Eye (tissue), 1 donor: ENCODE measurements at regions not wholly inside any gene's neighbourhood (a gene's known extent, or its start where the extent isn't known, plus 50 kb on each side); places are given as distances from the start of the nearest gene placed in this dataset.
"Not testable (repeated sequence)": the region's sequence is repeated elsewhere in the genome, so short reads cannot be mapped to it uniquely, and the experiment has no call there.

ENCODE experiments used
- DNase-seq: peaks from one replicate; pipeline ENCODE4 v3.0.0-alpha.2; 2015

DNA sequence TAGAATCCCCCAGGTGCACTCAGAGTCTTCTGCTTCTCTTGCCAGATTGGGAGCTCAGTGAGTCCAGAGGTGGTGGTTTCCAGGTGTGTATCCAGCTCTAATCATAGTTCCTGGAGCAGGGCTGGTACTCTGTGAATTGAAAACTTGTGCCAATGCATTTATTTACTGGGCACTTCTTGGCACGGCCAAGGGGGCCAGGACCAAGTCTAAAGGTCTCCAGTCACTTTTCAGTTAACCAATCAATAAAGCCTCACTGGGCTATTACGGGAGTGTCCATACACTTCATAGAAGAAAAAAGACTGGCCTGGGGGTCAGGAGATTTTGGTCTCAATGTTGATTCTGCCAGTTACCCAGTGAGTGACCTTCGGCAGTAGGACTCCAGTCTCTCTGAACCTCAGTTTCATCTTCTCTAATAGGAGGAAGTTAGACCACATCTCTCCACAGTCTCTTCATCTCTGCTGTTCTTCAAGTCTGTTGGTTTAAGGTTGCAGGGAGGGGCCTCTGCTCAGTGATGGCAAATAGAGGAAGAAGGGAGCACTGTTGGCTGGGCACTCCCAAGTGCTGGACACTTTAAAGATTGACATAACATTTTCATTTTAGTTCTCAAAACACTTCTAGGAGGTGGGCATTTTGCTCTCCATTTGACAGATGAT is 188.5 kb upstream of the E2F8 start:
- no peak for DNase-seq

DNA sequence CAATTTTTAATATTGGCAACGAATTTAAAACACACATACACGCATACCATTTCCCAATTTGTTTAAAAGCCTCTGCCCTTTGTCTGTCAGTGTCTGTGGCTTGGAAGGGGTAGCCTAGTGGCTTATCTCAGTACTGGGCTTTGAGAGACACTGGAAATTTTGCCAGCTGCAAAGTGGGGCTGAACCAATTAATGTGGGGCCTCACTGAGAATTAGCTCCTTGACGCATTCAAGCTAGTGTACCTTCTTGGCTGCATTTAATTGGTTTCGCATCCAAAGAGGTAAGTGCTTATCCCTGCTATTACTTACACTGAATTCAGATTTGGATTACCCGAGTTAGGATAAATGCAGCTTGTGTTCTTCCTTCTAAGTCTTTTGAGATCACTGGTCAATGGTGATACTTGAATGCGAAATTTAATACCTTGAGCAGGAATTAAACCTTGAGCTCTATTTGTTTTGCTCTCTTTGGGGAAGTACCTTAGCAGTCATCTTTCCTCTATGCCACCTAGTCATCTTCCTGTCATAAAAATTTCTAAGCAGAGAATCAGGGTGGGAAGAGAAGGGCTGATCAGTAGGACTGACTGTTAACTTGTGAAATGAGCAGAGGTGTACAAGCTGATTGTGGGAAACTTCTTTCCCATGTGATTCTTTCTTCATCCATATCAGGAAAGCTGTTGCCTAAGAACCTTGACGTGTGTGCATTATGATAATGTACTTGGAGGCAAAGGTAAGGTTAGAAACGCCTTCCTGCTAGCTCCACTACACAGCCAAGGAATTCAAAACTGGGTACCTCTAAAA is 187.7 kb upstream of the E2F8 start:
- DNase-seq, result no peak

DNA sequence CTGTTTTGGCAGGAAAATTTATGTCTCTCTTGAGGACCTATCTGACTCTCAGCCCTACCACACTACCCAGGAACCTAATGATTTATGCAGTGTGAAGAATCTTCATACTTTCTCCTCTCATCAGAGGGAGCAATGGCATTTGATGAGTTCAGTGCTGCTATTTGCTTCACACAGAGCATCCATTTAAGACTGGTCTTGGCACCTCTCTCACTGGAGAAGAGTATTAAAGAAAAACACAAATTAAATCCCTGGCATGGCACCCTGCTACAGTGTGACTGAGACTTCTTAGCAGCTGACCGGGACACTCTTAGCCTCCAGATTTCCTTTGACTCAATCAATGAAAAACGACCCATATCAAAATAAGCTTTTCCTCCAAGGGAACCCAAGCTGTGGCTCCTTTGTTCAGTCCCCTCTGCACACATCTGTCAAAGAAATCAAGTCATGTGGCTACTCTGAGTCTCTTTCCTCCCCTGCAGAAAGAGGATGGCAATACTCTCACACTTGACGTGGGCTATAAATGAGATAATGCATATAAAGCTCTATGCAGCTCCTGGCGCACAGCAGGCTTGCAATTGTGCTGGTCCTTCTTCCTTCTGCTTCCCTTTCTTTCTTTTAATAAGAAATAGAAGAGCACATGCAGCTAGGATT is 186.1 kb upstream of the E2F8 start:
- DNase-seq, result peak; percentile 38

DNA sequence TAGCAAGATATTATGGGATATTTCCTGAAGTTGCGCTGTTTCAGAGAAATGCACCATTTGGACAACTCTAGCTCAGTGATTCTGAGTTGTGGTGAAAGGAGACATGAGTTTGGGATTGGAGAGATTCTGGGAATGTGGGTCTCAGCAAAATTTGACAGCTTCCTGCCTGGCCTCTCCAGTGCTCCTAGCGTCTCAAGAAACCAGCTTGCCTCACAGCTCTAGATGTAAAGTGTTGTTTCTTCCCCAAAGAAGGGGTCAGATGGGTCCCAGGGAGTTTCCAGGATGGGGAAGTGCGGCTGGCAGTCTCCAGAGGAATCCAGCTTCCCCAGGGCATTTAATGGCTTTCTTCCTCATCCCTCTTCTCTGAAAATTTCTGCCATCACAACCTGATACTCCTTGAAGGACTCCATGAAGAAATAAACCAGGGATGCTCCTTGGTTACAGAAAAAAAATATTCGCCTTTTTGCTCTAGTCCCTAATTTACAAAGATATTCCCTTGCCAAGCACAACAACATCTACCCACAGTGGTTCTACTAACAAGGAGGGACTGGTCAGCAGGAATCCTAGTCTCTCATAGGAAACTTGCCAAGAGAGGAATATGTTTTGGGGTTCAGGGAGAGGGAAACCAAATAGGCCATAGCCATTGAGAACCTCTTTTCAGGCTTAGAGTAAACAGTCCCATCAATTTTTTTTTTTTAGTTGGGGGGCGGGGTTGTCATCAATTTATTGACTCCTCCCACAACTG is 185.4 kb upstream of the E2F8 start:
- DNase-seq, result no peak

DNA sequence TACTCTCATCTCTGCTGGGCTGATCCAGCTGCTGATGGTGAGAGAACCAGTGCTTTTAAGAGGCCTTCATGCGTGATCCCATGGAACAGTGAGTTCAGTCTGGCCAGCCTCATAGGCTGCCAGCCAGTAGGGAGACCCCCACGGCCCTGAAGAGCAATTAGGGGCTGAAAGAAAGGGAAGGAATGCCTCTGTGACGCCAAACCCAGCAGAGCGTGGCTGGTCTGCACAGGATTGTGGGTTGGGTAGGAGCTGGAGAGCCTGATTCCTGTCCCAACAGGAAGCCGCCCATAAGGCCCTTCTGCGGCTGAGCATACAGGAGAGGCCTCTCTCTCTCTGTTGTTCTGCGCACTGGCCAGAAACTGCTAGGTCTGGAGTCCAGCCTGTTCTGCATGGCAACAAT is 181.5 kb upstream of the E2F8 start:
- peak; percentile 89 for DNase-seq

DNA sequence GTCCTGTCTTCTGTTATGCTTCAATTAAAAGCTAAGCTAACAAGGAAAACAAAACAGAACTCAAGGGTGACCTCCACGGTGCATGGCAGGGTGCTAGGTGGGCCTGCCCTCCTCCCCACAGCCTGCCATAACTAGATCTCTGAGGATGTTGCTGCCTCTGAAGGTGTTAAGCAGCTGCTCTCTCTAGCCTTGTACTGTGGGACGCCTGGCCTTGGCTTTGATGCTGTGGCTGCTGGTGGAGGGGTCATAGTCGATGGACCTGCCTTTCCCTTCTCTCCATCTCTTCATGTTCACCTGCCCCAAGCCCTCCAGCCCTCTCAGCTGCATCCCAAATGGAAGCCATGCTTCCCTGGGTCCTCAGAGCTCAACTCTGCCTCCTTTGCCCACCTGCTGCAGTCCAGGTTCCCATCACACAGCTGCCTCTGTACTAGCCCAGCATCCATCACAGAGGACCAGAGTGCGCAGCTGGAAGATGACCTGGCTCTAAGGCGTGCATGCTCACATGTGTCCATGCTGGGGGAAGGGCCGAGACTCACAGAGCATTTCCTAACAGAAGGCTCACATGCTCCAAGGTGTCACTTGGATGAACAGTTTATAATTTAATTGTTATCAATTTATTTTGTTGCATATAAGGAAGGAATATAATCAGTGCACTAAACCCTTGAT is 180.3 kb upstream of the E2F8 start:
- peak; percentile 54 for DNase-seq

DNA sequence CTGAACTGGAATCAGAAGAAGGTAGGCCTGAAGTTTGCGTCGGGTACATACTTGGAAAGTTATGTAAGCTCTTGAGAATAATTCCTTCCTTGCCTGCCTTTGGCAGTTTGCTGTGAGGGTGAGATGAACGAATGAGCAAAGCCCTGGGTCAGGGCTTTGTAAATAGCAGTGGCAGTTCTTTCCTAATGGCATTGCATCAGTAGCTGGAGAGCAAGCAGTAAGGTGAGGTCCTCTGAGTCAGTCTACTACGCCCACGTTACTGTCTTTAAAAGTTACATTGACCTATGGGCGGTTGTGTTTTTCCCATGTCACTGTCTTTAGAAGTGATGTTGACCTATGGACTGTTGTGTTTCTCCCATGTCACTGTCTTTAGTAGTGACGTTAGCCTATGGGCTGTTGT is 179.1 kb upstream of the E2F8 start:
- no peak for DNase-seq

DNA sequence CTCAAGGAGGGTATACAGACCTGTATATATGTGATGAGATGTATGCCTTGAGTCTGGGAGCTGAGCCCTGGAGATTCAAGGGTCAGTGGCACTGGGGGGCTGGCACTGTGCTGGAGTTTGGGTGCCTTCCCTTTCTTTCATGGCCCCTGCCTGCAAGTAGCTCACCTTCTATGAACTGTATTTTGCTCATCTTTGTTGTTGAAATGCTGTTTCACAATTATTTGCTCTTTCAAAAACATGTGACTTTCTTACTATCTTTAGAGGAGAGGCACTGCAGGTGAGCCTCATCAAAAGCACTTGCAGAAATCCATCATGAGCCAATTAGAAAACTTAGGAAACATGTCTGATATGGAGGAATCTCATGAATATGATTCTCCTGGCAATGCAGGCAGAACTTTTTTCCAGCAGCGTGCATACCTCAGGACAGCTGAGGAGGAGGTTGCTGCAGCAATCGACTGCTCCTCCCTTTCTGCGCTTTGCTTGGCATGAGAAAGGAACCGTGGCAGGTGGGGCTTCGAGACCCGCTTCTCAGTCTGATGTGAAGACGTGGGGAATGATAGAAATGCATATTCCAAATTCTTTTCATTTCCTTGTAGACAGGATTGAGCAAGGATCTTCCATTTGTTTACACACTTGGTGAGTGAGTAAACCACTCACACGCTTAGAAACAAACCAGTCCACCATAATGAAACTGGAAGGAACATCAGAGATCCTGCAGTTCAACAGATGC is 178.4 kb upstream of the E2F8 start:
- no peak for DNase-seq

DNA sequence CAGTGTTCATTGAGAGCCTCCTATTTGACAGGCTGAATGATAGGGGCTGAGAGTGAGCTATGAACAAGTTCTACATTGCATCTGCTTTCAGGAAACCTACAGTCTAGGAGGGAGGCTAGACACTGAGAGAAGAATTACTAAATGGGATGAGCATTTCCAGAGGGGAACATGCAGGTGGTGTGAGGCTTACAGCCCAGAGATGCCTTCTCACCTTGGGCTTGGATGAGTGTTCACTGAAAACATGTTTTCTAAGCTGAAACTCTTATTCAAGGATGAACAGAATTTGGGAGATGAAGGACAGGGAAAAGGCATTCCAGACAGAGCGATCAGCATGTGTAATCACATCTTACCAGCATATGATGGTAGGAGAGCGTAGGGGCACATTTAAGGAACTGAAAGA is 177.5 kb upstream of the E2F8 start:
- DNase-seq, result no peak

DNA sequence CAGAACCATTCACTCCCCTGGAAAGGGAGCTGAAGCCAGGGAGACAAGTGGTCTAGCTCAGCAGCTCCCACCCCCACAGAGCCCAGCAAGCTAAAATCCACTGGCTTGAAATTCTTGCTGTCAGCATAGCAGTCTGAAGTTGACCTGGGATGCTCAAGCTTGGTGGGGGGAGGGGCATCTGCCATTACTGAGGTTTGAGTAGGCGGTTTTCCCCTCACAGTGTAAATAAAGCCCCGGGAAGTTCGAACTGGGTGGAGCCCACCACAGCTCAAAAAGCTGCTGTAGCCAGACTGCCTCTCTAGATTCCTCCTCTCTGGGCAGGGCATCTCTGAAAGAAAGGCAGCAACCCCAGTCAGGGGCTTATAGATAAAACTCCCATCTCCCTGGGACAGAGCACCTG is 171.3 kb upstream of the E2F8 start:
- not testable (repeated sequence) for DNase-seq

DNA sequence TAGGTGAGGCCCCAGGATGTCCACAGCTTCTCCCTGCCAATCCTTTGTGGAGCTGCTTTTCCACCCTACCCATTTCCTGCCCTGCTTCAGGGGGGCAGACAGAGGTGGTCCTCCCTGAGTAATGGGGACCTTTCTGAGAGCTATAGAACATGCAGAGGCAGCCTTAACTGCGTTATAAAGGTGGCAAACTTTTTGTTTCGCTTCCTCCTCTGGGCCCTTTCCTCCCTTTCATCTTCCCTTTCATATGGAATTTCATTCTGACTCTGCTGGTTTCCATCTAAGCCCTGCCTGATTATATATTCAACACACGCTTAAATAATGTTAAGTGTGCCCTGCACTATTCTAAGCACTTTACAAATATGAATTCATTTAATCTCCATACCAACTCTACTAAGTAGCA is 169.3 kb upstream of the E2F8 start:
- no peak for DNase-seq

DNA sequence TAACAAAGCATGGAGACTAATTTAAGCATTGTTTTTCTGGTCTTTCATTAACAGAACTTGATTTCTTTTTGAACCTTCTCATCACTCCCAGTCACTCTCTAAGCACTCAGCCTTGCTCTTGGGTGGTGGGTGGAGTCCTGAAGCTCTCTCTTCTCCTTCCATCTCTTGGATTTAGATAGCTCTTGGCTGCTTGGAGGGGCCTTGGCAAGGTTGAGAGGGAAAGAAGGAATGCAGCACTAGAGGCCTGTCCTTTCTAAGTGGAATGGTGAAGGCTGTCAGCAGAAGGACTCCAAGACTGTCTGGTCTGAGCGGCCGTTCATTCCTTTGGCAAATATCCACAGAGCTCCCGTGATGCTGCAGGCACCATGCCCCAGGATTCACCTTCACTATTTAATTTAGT is 168.6 kb upstream of the E2F8 start:
- DNase-seq, result no peak

DNA sequence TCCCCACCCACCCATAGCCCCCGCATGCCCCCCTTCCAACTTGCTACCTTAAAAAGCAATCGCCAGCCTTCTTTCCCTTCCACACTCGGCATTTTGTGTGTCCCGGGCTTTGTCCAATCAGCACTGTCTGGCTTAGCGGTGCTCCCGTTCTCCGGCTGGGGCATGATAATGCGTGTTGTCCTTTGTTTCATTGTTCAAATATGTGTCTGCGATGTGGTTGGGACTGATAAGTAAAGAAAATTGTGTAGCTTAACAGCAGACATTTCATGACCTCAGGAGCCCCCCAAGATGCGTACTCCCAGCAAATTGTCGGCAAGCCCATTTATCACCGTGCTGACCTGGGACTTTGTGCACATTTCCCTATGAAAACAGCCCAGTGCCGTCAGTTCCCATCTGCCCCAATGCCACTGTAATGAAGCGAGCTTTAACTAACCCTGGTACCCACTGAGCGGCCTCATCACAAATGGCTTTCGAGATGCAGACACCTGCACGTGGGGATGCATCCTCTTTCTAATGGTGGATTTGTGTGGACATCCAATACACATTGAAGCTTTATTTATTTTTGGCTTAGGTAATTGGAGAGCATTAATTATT is 167.0 kb upstream of the E2F8 start:
- DNase-seq, result peak; percentile 43

DNA sequence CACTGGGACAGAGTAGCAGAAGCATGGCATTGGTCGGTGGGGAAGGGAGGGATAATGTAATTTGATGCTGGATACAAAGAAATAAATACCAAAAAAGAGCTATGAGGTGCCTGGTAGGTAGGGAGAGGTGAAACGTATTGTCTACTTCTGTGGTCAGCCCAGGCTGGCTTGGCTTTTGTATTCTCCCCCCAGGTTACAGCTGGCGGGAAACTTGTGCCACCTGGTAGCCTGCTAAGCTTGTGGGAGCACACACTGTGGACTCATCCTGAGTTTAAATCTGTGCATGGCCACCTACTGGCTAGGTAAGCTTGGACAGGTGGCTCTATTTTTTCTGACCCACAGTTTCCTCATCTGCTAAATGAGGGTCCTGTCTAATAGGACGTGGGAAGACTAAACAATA is 165.2 kb upstream of the E2F8 start:
- DNase-seq, result no peak

DNA sequence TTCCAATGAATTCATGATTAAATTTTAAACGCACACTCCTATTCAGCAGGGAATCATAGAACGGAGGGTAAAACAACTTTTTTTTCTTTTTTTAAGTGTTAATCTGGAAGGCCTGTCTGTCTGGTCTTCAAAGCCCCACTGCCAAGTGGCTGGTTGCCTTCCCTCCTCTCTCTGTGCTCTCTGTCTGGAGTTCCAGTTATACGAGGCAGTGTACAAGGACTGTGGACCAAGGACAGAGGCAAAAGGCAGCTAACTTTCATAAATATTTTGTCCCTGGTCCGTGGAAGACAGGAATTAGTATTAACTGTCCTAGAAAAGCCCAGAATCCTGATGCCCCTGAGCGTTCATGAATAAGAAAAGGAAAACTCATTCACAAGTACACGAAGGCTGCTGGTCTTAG is 164.0 kb upstream of the E2F8 start:
- no peak for DNase-seq

DNA sequence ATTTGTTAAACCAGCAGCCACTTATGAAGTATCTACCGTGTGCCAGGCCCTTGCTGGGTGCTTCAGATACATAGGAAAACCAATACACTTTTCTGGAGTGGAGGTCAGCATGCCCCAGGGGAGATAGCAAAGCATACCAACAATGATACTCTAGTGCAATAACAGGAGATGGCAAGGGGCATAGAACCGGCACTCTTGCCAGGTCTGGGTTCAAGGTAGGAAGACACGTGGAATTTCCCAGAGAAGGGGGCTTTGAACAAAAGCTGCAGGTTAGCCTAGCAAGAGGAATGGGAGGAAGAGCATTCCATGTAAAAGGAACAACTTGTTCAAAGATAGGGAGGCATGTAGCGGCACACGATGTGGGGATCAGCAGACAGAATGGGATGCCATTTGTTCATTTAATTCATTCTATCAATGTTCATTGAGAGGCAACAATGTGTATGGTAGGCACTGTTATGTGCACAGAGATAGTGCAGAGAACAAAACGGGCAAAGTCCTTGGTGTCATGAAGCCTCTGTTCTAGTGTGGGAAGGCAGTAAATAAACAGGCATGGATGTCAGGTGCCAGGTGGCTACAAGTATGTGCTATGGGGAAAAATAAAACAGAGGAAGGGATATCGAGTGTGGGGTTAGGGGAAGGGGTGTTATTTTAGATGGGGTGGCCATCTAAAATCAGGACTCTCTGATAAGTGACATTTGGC is 162.6 kb upstream of the E2F8 start:
- DNase-seq, result no peak

DNA sequence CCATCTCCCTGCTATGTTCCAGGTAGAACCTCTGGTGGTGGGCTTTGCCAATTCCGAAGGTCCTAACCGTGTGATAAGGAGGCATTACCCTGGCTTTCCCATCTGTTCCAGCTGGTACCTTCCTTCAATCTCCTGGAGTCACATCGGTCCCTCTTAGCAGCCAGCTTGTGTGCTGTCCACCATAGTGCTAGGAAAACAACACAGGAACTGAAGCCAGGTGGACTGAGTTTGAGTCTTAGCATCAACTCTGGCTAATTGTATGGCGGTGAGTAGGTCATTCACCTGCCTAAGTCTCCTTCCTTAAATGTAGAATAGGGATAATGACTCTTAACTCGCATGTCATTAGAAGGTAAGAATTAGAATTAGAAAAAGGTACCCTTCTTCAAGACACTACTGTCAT is 159.6 kb upstream of the E2F8 start:
- no peak for DNase-seq

DNA sequence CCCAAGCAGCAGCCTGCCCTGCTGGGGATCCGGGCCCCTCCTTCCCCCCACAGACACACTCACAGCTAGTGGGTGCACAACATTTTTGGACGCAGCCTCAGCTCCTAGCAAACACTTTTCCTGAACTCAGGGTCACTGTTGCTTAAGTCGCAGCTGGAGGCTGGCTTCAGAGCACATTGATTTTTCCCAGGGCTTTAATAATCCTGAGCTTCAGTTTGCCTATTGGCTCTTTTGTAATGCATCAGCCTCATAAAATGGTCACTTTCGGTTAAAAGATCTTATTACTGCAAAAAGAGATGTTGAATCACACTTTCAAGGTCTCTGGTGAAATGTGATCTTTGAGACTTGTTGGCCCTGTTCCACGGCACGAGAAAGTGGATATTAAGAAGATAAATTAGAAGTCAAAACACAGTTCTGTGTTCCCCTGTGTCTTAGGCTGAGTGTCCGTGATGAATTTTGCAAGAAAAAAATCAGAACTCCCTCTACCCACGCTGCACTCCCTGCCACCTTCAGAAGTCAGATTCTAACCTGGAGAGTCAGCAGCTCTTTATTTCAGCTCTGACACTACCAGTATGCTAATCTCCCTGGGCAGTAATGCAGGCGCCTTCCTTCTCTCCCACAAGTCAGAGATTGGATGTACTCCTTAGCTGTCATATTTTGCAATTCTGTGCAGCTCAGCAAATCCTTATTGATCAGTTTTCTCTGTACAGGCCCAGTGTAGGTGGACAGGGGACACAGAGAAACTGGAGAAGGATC is 158.2 kb upstream of the E2F8 start:
- peak; percentile 57 for DNase-seq

DNA sequence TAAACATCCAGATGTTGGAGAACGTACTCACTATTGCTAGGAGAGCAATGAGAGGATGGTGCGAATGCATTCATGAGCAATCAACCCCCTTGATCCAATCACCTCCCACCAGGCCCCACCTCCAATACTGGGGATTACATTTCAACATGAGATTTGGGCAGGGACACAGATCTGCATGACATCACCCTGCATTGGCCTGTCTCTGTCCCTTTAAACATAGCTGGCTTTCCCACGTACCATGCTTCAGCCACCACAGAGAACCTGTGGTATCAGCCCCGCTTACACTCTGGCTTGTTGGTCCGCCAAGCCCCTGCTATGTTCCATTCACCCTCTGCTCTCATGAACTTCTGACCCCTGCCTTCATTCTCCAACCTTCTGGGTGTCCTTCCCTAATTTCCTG is 157.5 kb upstream of the E2F8 start:
- no peak for DNase-seq

DNA sequence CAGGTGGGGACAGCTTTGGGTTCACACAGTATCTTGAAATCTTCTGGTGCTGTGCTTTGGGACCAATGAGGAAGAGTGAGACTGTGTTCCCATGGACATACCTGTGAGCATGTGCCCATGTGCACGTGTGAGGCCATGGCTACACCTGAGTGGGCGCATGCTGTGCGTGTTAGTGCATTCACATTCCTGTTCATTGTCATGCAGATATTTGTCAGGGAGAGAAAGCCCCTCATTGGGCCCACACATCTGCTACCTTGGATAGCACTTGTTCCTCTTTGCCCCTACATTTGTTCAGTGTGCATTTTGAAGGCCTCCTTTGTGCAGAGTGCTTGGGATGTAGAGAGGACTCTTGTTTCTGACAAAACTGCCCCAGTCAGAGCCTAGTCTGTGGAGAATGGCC is 154.3 kb upstream of the E2F8 start:
- no peak for DNase-seq
